Activated naive CD4-positive, alpha-beta T cell (primary cell): ENCODE measurements at regions not wholly inside any gene's neighbourhood (a gene's known extent, or its start where the extent isn't known, plus 50 kb on each side); places are given as distances from the start of the nearest gene placed in this dataset.
A peak's percentile ranks its signal among the peaks of the same experiment; 100 is the strongest.

Experiments used
- DNase-seq, 4 experiments: peaks; one replicate each; lab custom pipeline; 2025; lab: John Stamatoyannopoulos, UW

DNA sequence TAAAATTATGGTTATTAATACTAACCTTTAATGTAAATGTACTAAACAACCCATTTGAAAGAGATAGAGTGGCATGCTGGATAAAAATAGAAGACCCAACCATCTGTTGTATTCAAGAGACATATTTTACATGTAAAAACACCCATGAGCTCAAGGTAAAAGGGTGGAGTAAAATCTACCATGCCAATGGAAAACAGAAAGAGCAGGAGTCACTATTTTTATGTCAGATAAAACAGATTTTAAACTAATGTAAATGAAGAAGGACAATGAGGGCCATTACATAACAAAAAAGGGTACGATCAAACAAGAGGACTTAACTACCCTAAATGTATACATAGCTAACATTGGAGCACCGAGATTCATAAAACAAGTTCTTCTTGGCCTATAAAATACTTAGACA lies 66.3 kb downstream of the ITM2A start:
- DNase-seq: no peak

DNA sequence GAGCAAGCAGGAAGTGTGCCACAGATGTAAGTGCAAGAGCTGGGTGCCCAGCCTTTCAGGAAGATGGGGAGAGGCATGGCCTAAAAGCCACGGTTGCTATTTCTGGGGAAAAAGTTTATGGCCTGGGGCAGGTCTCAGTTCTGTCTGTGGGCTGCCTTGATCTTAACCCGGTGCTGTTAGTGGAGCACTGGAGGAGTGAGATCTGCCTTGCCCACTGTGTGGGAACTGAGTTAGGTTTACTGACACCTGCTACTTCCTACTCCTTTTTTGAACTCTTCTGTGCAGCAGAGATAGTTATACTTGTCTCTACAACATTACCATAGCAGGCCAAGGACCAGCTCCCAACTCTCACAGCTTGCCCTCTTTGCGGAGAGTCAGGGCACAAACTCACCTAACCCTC lies 76.5 kb downstream of the ITM2A start:
- DNase-seq: no peak

DNA sequence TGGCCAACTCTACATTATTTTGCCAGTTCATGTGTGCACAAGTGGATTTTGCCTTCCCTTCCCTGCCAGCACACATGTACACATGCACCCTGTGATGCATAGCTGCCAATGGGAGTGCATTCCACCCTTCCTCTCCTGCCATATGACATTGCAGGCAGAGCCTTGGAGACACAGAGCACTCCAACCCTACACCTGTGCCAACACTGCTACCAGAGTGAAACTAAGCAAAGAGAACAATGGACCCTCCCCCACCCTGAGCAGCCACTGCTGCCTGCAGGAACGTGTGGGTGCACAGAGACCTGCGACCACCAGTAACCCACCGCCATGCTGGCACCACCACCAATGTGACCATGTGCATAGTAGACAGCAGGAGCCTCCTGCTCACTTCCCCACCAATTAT lies 78.4 kb downstream of the ITM2A start:
- no peak for DNase-seq

DNA sequence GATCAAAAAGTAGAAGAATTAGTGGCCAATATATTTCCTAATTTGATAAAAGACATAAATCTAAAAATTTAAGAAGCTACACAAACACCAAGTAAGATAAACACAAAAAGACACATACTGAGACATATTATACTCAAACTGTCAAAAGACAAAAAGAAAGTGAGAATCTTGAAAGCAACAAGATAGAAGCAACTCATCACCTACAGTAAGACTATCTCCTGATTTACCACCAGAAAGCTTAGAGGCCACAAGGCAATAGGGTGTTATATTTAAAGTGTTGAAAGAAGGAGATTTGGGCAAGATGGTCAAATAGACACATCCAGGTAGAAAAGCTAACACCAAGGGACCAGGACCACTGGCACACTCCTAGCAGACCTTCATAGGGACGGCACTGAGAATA lies 79.4 kb downstream of the ITM2A start:
- no peak for DNase-seq

DNA sequence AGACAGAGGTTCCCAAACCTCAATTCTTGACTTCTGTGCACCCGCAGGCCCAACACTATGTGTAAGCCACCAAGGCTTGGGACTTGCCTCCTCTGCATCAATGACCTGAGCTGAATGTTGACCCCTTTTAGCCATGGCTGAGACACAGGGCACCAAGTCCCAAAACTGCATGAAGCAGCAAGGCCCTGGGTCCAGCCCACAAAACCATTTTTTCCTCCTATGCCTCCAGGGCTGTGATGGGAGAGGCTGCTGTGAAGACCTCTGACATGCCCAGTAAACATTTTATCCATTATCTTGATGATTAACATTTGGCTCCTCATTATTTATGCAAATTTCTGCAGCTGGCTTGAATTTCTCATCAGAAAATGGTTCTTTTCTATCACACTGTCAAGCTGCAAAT lies 85.4 kb downstream of the ITM2A start:
- no peak for DNase-seq

DNA sequence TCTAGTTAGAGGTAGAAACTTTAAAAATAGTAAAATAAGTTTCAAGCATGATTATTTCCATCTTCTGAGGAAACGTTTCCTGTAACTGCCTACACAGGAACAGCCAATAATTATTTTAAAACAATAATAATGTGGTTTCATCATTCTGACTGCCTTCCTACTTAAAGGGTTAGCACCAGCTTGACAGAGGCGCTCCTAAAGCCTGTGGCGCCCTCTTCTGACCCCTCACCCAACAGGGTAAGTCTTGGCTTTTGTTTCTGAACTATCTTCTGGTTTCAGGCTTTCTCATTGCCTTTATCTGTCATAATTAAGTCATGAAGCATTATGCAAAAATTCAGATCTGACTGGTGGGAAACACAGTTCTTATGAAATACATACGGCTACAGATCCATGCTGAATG lies 96.7 kb downstream of the ITM2A start:
- DNase-seq: peak; percentile 1 to 66 (median 30)

DNA sequence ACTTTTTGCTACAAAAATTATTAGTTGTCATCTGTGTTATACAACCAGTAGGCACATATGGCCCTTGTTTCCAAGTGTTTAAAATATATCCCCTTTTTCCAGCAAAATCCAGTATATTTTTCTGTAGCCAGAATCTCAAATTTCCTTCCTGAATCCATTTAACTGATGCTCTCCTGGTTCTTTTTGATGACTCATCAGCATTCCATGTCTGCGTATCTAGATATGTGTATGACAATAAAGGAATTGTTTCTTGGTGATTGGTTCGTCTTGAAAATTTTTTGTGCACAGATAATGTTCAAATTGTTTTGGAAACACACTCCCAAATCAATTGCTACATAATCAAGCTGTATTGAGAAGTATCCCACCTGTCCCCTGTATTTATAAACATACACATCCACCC lies 98.3 kb downstream of the ITM2A start:
- no peak for DNase-seq

DNA sequence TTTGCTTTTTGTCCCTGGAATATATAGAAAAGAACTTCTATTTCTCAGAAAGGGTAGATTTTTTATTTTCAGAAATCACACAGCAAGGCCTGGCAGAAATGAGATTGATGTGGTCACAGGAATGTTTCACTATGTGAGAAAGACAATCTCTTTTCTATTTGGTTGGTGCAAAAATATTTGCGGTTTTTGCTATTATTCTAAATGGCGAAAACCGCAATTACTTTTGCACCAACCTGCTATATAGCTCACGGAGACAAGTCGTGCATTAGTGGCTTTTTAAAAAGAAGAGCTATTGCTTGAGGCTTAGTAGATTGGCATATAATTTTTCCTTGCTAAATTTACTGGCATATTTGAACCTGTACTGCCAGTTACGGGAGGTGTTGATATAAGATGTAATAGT lies 100.4 kb downstream of the ITM2A start:
- no peak for DNase-seq

DNA sequence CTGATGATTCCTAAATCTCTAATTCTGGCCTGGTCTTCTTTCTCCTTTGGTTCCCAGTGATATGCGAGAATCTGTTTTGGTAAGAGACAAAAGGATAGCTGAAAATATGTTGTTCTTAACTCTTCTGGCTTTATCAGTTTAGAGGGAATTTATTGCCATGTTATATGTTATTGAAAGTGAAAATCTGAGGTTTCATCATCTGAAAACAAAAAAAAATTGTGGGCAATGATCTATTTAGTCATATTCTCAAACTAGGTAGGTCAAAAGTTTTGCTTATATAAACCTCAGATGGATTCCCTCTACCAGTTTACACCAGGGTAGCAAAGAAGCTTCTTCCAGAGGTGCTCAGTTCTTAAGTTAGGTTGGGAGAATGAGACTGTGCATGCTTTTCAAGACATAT lies 103.6 kb downstream of the ITM2A start:
- no peak for DNase-seq

DNA sequence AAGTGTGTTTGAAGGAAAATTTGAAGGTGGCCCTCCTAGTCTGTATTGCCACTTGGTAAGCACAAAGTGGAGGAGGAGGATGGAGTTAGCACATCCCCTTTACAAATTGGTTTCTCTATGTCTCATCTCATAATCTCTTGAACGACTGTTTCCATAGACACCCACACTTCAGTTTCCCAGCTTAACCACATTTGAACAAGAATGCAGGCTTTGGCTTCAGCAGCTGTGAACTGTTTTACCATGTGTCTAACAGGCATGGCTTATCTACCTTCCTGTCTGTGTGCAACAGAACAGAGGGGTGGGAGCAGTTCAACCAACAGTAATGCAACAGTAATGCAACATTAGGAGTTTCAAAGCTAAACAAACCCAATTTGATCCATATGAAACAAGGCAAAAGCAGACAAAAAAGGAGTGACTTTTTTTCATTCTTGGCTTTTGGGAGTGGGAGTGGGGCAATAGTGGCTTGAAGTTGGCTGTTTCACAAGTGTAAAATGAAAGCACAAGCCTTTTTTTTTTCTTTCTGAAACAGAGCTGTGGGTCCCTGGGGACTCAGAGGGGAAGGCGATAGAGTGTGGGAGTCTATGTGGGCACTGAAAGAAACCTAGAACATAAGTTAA lies 108.0 kb downstream of the ITM2A start:
- DNase-seq: peak in 2 of 4 experiments; percentile 0 to 4

DNA sequence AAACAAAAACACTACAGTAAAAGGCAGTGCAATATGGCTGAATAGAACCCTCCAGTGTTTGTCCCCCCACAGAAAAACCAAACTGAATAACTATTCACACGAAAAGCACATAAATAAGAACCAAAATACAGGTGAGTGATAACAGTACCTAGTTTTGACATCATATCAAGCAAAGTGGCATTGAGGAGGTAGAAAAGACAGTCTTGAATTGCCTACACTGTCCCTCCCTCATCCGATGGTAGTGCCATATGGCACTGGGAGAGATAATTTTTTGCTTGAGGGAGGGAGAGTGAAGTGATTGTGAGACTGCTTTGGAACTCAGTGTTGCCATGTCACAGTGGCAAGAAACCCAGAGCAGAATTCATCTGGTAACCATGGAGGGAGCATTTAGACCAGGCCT lies 99.2 kb downstream of the GPR174 start:
- no peak for DNase-seq

DNA sequence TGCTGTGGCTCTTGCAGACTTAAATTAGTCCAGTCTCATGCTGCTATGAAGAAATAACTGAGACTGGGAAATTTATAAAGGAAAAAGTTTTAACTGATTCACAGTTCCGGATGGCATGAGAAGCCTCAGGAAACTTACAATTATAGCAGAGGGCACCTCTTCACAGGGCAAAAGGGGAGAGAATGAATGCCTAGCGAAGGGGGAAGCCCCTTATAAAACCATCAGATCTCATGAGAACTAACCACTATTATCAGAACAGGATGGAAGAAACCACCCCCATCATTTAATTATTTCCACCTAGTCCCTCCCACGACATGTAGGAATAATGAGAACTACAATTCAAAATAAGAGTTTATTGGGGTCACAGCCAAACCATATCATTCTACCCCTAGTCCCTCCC lies 91.4 kb downstream of the GPR174 start:
- DNase-seq: no peak

DNA sequence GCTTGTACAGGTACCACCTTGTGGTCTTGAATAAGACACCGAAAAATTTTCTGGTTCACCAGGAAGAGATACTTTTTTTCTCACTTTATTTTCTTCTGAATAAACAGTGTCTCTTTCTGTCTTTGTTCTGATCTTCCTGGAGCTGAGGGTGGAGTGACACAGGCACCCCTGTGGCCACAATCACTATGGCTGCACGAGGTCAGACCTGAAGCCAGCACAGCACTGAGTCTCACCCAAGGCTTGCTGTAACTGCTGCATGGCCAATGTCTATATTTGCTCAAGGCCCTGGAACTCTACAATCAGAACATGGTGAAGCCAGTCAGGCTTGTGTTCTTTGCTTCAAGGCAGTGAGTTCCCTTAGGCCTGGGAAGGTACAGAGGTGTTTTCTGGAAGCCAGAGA lies 87.2 kb downstream of the GPR174 start:
- DNase-seq: no peak
